Hepatocyte (in vitro differentiated cells): ENCODE measurements at regions not wholly inside any gene's neighbourhood (a gene's known extent, or its start where the extent isn't known, plus 50 kb on each side); places are given as distances from the start of the nearest gene placed in this dataset.

Source experiments
- DNase-seq: peaks from one replicate; pipeline ENCODE4 v3.0.0-alpha.2; 2016; ENCODE audit warnings: low spot score
- H2AFZ ChIP-seq: fragments of 200-600 bp; sonication (generic); 2 replicates; pipeline ENCODE4 v1.6.0; 2016; ENCODE audit warnings: antibody characterized with exemption, mild to moderate bottlenecking
- H3K27ac ChIP-seq: fragments of 200-600 bp; sonication (generic); 2 replicates; pipeline ENCODE4 v1.5.1; 2016; ENCODE audit warnings: mild to moderate bottlenecking
- H3K27me3 ChIP-seq: fragments of 200-600 bp; sonication (generic); 2 replicates; pipeline ENCODE4 v1.6.1; 2016
- H3K36me3 ChIP-seq: fragments of 200-600 bp; sonication (generic); replicated peaks from 2 replicates; pipeline ENCODE4 v1.5.1; 2016; ENCODE audit warnings: low read depth; ENCODE audit not compliant: insufficient read depth
- H3K4me1 ChIP-seq: fragments of 200-600 bp; sonication (generic); 2 replicates; pipeline ENCODE4 v1.5.1; 2016; ENCODE audit warnings: mild to moderate bottlenecking, moderate library complexity; ENCODE audit not compliant: insufficient read depth
- H3K4me2 ChIP-seq: fragments of 200-600 bp; sonication (generic); 2 replicates; pipeline ENCODE4 v1.6.0; 2016
- H3K4me3 ChIP-seq: fragments of 200-600 bp; sonication (generic); 2 replicates; pipeline ENCODE4 v1.5.1; 2016; ENCODE audit warnings: mild to moderate bottlenecking
- H3K79me2 ChIP-seq: fragments of 200-600 bp; sonication (generic); 2 replicates; pipeline ENCODE4 v1.6.0; 2017; ENCODE audit warnings: mild to moderate bottlenecking
- H3K9me2 ChIP-seq: fragments of 200-600 bp; sonication (generic); replicated peaks from 2 replicates; pipeline ENCODE4 v1.6.0; 2017; ENCODE audit warnings: mild to moderate bottlenecking; ENCODE audit not compliant: insufficient read depth
- H3K9me3 ChIP-seq: fragments of 200-600 bp; sonication (generic); 2 replicates; pipeline ENCODE4 v1.5.1; 2016; ENCODE audit warnings: low read depth, mild to moderate bottlenecking
- H4K20me1 ChIP-seq: fragments of 200-600 bp; sonication (generic); 2 replicates; pipeline ENCODE4 v1.6.0; 2016; ENCODE audit warnings: mild to moderate bottlenecking; ENCODE audit not compliant: insufficient read depth, poor library complexity, severe bottlenecking
- EZH2 ChIP-seq: fragments of 200-600 bp; sonication (generic); IDR thresholded peaks from 2 replicates; pipeline ENCODE4 v1.6.1; 2016; ENCODE audit warnings: antibody characterized with exemption, mild to moderate bottlenecking, borderline replicate concordance
- EZH2phosphoT487 ChIP-seq: fragments of 200-600 bp; sonication (generic); IDR thresholded peaks from one replicate; pipeline ENCODE4 v1.6.1; 2018; ENCODE audit warnings: antibody characterized with exemption, mild to moderate bottlenecking, low read depth, moderate library complexity; ENCODE audit not compliant: unreplicated experiment, severe bottlenecking
- WGBS: methylation state at CpG from one replicate; pipeline ENCODE4 v1.1.6; 2016; ENCODE audit warnings: low lambda C conversion rate; ENCODE audit errors: missing lambda C conversion rate; 5-methylcytosine and 5-hydroxymethylcytosine counted together
- TF ChIP-seq, protein P1 (sequence below): fragments of 200-600 bp; sonication (generic); IDR thresholded peaks from 2 replicates; pipeline ENCODE4 v1.5.1; 2016; ENCODE audit warnings: antibody characterized with exemption, mild to moderate bottlenecking; ENCODE audit not compliant: poor library complexity

DNA sequence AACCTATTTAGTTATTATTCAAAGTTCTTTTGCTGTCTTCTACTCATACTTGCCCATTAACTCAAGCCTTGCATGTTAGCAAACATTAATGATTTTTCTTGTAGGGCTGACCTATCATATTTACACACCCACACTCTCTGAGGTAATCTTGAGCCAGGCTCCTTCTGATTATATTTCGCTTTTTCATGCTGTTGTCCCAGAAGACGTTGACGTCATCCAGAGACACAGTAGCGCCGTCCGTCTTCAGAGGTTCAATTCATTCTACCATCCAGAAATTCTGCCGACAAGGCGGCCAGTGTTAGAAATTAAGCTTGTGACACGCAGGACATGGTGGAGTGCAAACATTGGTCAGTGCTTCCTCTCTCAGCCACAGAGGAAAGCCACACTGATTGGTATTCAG is 584.7 kb downstream of the BMP2 start:
- DNase-seq, result no peak
- H3K9me2 ChIP-seq, result no peaks in the 10 kb centered on the region
- no peaks in the 10 kb centered on the region for H4K20me1 ChIP-seq
- H3K79me2 ChIP-seq, result no peaks in the 10 kb centered on the region
- no peak for TF ChIP-seq EZH2
- TF ChIP-seq, protein P1, sequence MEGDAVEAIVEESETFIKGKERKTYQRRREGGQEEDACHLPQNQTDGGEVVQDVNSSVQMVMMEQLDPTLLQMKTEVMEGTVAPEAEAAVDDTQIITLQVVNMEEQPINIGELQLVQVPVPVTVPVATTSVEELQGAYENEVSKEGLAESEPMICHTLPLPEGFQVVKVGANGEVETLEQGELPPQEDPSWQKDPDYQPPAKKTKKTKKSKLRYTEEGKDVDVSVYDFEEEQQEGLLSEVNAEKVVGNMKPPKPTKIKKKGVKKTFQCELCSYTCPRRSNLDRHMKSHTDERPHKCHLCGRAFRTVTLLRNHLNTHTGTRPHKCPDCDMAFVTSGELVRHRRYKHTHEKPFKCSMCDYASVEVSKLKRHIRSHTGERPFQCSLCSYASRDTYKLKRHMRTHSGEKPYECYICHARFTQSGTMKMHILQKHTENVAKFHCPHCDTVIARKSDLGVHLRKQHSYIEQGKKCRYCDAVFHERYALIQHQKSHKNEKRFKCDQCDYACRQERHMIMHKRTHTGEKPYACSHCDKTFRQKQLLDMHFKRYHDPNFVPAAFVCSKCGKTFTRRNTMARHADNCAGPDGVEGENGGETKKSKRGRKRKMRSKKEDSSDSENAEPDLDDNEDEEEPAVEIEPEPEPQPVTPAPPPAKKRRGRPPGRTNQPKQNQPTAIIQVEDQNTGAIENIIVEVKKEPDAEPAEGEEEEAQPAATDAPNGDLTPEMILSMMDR, result no peak
- no peak overlapping the region for H3K4me3 ChIP-seq
- H3K4me1 ChIP-seq, result no peaks in the 10 kb centered on the region
- H3K9me3 ChIP-seq, result no peaks in the 10 kb centered on the region
- 82% methylated on average over 9 of the region's 9 CpGs for WGBS
- H3K4me2 ChIP-seq, result no peak overlapping the region
- no peak overlapping the region for H2AFZ ChIP-seq
- H3K27me3 ChIP-seq, result peaks cover 4% of the 10 kb centered on the region
- H3K27ac ChIP-seq, result no peak overlapping the region
- no peaks in the 10 kb centered on the region for H3K36me3 ChIP-seq

DNA sequence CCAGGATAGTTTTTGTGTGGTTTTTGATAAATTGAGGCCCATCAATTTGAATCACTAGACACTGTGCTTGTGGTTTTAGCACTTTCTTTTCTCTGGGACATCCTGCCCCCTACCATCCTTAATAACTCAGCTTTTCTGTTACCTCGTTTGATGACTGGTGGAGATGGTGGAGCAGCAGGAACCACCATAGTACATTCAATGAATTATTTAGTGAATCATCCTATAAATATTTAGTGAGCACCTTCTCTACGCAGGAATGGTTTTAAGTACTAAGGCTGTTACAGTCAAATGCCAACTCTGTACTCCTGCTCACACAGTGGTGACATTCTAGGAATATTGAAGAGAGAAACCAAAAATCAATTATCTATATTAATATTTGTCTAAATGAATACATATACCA is 585.2 kb downstream of the HAO1 start:
- H3K27ac ChIP-seq, result no peak overlapping the region
- WGBS, result 46% methylated on average over 2 of the region's 2 CpGs
- H3K27me3 ChIP-seq, result peaks cover 4% of the 10 kb centered on the region
- no peaks in the 10 kb centered on the region for H3K9me2 ChIP-seq
- no peaks in the 10 kb centered on the region for H4K20me1 ChIP-seq
- no peaks in the 10 kb centered on the region for H3K9me3 ChIP-seq
- H3K36me3 ChIP-seq, result no peaks in the 10 kb centered on the region
- H3K79me2 ChIP-seq, result no peaks in the 10 kb centered on the region
- H3K4me2 ChIP-seq, result no peak overlapping the region
- no peaks in the 10 kb centered on the region for H3K4me1 ChIP-seq
- no peak overlapping the region for H3K4me3 ChIP-seq
- H2AFZ ChIP-seq, result no peak overlapping the region
- DNase-seq, result no peak
- TF ChIP-seq EZH2phosphoT487, result no peak
- TF ChIP-seq, protein P1, result no peak
- no peak for TF ChIP-seq EZH2

DNA sequence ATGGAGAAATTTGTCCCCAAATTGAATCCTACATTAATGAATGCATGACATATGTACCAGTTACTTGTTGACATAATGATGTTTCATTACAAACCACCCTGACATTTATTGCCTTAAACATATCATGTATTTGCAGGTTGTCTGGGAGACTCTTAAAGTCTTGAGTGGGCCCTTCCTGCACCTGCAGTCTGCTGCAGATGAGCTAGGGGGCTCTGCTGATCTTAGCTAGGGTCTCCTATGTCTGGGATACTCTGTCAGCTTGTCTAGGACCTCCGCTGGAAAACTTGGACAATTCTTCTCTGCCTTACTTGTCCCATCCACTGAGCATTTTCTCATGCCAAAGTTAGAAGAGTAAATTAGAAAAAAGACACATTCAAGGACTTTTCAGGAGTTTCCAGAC is 581.6 kb downstream of the HAO1 start:
- 67% methylated on average over 1 of the region's 1 CpG for WGBS
- H3K9me2 ChIP-seq, result no peaks in the 10 kb centered on the region
- no peak overlapping the region for H2AFZ ChIP-seq
- no peaks in the 10 kb centered on the region for H3K79me2 ChIP-seq
- peaks cover 4% of the 10 kb centered on the region for H3K27me3 ChIP-seq
- no peak overlapping the region for H3K4me2 ChIP-seq
- no peaks in the 10 kb centered on the region for H3K9me3 ChIP-seq
- H4K20me1 ChIP-seq, result no peaks in the 10 kb centered on the region
- H3K36me3 ChIP-seq, result no peaks in the 10 kb centered on the region
- H3K4me3 ChIP-seq, result no peak overlapping the region
- no peak overlapping the region for H3K27ac ChIP-seq
- no peak for DNase-seq
- no peaks in the 10 kb centered on the region for H3K4me1 ChIP-seq
- TF ChIP-seq, protein P1, result no peak
- no peak for TF ChIP-seq EZH2
- TF ChIP-seq EZH2phosphoT487, result no peak

GRCh38 chr20:7359739-7360138 is 580.5 kb downstream of the HAO1 start:
- WGBS, result 79% methylated on average over 3 of the region's 3 CpGs

More at GRCh38 chr20:7359739-7360138, 580.5 kb downstream of the HAO1 start:
- H3K36me3 ChIP-seq, result no peaks in the 10 kb centered on the region
- no peak for DNase-seq
- H4K20me1 ChIP-seq, result no peaks in the 10 kb centered on the region
- H3K79me2 ChIP-seq, result no peaks in the 10 kb centered on the region
- H3K4me2 ChIP-seq, result no peak overlapping the region
- H3K4me3 ChIP-seq, result no peak overlapping the region
- H3K27me3 ChIP-seq, result peaks cover 4% of the 10 kb centered on the region
- no peak for TF ChIP-seq EZH2phosphoT487
- TF ChIP-seq, protein P1, result no peak
- no peaks in the 10 kb centered on the region for H3K9me2 ChIP-seq
- no peak overlapping the region for H2AFZ ChIP-seq
- no peaks in the 10 kb centered on the region for H3K9me3 ChIP-seq
- H3K4me1 ChIP-seq, result no peaks in the 10 kb centered on the region
- H3K27ac ChIP-seq, result no peak overlapping the region
